ENCODE measurements at regions not wholly inside any gene's neighbourhood (a gene's known extent, or its start where the extent isn't known, plus 50 kb on each side); places are given as distances from the start of the nearest gene placed in this dataset.

GRCh38 chr2:82852787-82853186, 1606.3 kb downstream of the SUCLG1 start:
- Histone ChIP-seq H3K9me3 (ENCODE audit: control insufficient read depth in 2 of 2, insufficient read depth in 1 of 2, low read depth in 1 of 2, low read length in 1 of 2) (no peaks in the 10 kb centered on the region), H3K27ac (ENCODE audit: low read depth in 2 of 2, low read length in 1 of 2) (no peak overlapping the region), H3K4me3 (ENCODE audit: low read depth in 1 of 2, low read length in 2 of 2) (no peak overlapping the region), H3K27me3 (ENCODE audit: control insufficient read depth in 1 of 2, insufficient read depth in 2 of 2, low read length in 2 of 2) (no peaks in the 10 kb centered on the region), H3K4me1 (ENCODE audit: control insufficient read depth in 2 of 2, insufficient read depth in 2 of 2, low read length in 1 of 2) (no peaks in the 10 kb centered on the region), H3K36me3 (ENCODE audit: control insufficient read depth in 2 of 2, insufficient read depth in 2 of 2, low read length in 1 of 2) (no peaks in the 10 kb centered on the region)
- WGBS, 2 donors, result 63 to 73% methylated on average over 3 of the region's 3 CpGs

- no peaks in the 10 kb centered on the region for H3K36me3 ChIP-seq (ENCODE audit: control insufficient read depth in 2 of 2, insufficient read depth in 2 of 2, low read length in 1 of 2)
- no peaks in the 10 kb centered on the region for H3K9me3 ChIP-seq (ENCODE audit: control insufficient read depth in 2 of 2, insufficient read depth in 1 of 2, low read depth in 1 of 2, low read length in 1 of 2)
- 85 to 89% methylated on average over 10 of the region's 10 CpGs for WGBS, 2 donors
- H3K4me3 ChIP-seq (ENCODE audit: low read depth in 1 of 2, low read length in 2 of 2), result no peak overlapping the region
- no peaks in the 10 kb centered on the region for H3K4me1 ChIP-seq (ENCODE audit: control insufficient read depth in 2 of 2, insufficient read depth in 2 of 2, low read length in 1 of 2)
- no peaks in the 10 kb centered on the region for H3K27me3 ChIP-seq (ENCODE audit: control insufficient read depth in 1 of 2, insufficient read depth in 2 of 2, low read length in 2 of 2)
- H3K27ac ChIP-seq (ENCODE audit: low read depth in 2 of 2, low read length in 1 of 2), result no peak overlapping the region
Measured at GRCh38 chr2:82848285-82848684, 1610.8 kb downstream of the SUCLG1 start.

- Histone ChIP-seq H3K27me3 (ENCODE audit: control insufficient read depth in 1 of 2, insufficient read depth in 2 of 2, low read length in 2 of 2) (no peaks in the 10 kb centered on the region), H3K27ac (ENCODE audit: low read depth in 2 of 2, low read length in 1 of 2) (no peak overlapping the region), H3K9me3 (ENCODE audit: control insufficient read depth in 2 of 2, insufficient read depth in 1 of 2, low read depth in 1 of 2, low read length in 1 of 2) (no peaks in the 10 kb centered on the region), H3K4me3 (ENCODE audit: low read depth in 1 of 2, low read length in 2 of 2) (no peak overlapping the region), H3K36me3 (ENCODE audit: control insufficient read depth in 2 of 2, insufficient read depth in 2 of 2, low read length in 1 of 2) (no peaks in the 10 kb centered on the region), H3K4me1 (ENCODE audit: control insufficient read depth in 2 of 2, insufficient read depth in 2 of 2, low read length in 1 of 2) (no peaks in the 10 kb centered on the region)
- WGBS, 2 donors, result 80 to 82% methylated on average over 4 of the region's 4 CpGs
Measured at GRCh38 chr2:82839036-82839435, 1620.0 kb downstream of the SUCLG1 start.

GRCh38 chr2:82837588-82838304, 1621.3 kb downstream of the SUCLG1 start:
- Histone ChIP-seq H3K27ac (ENCODE audit: low read depth in 2 of 2, low read length in 1 of 2) (no peak overlapping the region), H3K9me3 (ENCODE audit: control insufficient read depth in 2 of 2, insufficient read depth in 1 of 2, low read depth in 1 of 2, low read length in 1 of 2) (no peaks in the 10 kb centered on the region), H3K27me3 (ENCODE audit: control insufficient read depth in 1 of 2, insufficient read depth in 2 of 2, low read length in 2 of 2) (no peaks in the 10 kb centered on the region), H3K4me1 (ENCODE audit: control insufficient read depth in 2 of 2, insufficient read depth in 2 of 2, low read length in 1 of 2) (no peaks in the 10 kb centered on the region), H3K36me3 (ENCODE audit: control insufficient read depth in 2 of 2, insufficient read depth in 2 of 2, low read length in 1 of 2) (no peaks in the 10 kb centered on the region), H3K4me3 (ENCODE audit: low read depth in 1 of 2, low read length in 2 of 2) (no peak overlapping the region)
- WGBS, 2 donors, result 82 to 83% methylated on average over 3 of the region's 3 CpGs

- 78 to 81% methylated on average over 1 of the region's 1 CpG for WGBS, 2 donors
- H3K4me1 ChIP-seq (ENCODE audit: control insufficient read depth in 2 of 2, insufficient read depth in 2 of 2, low read length in 1 of 2), result no peaks in the 10 kb centered on the region
- no peaks in the 10 kb centered on the region for H3K9me3 ChIP-seq (ENCODE audit: control insufficient read depth in 2 of 2, insufficient read depth in 1 of 2, low read depth in 1 of 2, low read length in 1 of 2)
- H3K27ac ChIP-seq (ENCODE audit: low read depth in 2 of 2, low read length in 1 of 2), result no peak overlapping the region
- no peak overlapping the region for H3K4me3 ChIP-seq (ENCODE audit: low read depth in 1 of 2, low read length in 2 of 2)
- no peaks in the 10 kb centered on the region for H3K36me3 ChIP-seq (ENCODE audit: control insufficient read depth in 2 of 2, insufficient read depth in 2 of 2, low read length in 1 of 2)
- no peaks in the 10 kb centered on the region for H3K27me3 ChIP-seq (ENCODE audit: control insufficient read depth in 1 of 2, insufficient read depth in 2 of 2, low read length in 2 of 2)
Measured at GRCh38 chr2:82834893-82835292, 1624.2 kb downstream of the SUCLG1 start.

- Histone ChIP-seq H3K36me3 (ENCODE audit: control insufficient read depth in 2 of 2, insufficient read depth in 2 of 2, low read length in 1 of 2) (no peaks in the 10 kb centered on the region), H3K9me3 (ENCODE audit: control insufficient read depth in 2 of 2, insufficient read depth in 1 of 2, low read depth in 1 of 2, low read length in 1 of 2) (no peaks in the 10 kb centered on the region), H3K27ac (ENCODE audit: low read depth in 2 of 2, low read length in 1 of 2) (no peak overlapping the region), H3K4me1 (ENCODE audit: control insufficient read depth in 2 of 2, insufficient read depth in 2 of 2, low read length in 1 of 2) (no peaks in the 10 kb centered on the region), H3K4me3 (ENCODE audit: low read depth in 1 of 2, low read length in 2 of 2) (no peak overlapping the region), H3K27me3 (ENCODE audit: control insufficient read depth in 1 of 2, insufficient read depth in 2 of 2, low read length in 2 of 2) (no peaks in the 10 kb centered on the region)
- 92 to 94% methylated on average over 2 of the region's 2 CpGs for WGBS, 2 donors
Measured at GRCh38 chr2:82827426-82827825, 1631.7 kb downstream of the SUCLG1 start.

- no peaks in the 10 kb centered on the region for H3K4me1 ChIP-seq (ENCODE audit: control insufficient read depth in 2 of 2, insufficient read depth in 2 of 2, low read length in 1 of 2)
- no peaks in the 10 kb centered on the region for H3K36me3 ChIP-seq (ENCODE audit: control insufficient read depth in 2 of 2, insufficient read depth in 2 of 2, low read length in 1 of 2)
- no peaks in the 10 kb centered on the region for H3K9me3 ChIP-seq (ENCODE audit: control insufficient read depth in 2 of 2, insufficient read depth in 1 of 2, low read depth in 1 of 2, low read length in 1 of 2)
- 71 to 84% methylated on average over 2 of the region's 2 CpGs for WGBS, 2 donors
- no peaks in the 10 kb centered on the region for H3K27me3 ChIP-seq (ENCODE audit: control insufficient read depth in 1 of 2, insufficient read depth in 2 of 2, low read length in 2 of 2)
- H3K27ac ChIP-seq (ENCODE audit: low read depth in 2 of 2, low read length in 1 of 2), result no peak overlapping the region
- H3K4me3 ChIP-seq (ENCODE audit: low read depth in 1 of 2, low read length in 2 of 2), result no peak overlapping the region
Measured at GRCh38 chr2:82826437-82826836, 1632.6 kb downstream of the SUCLG1 start.

GRCh38 chr2:82825410-82826090, 1633.5 kb downstream of the SUCLG1 start:
- H3K4me1 ChIP-seq (ENCODE audit: control insufficient read depth in 2 of 2, insufficient read depth in 2 of 2, low read length in 1 of 2), result no peaks in the 10 kb centered on the region
- no peaks in the 10 kb centered on the region for H3K36me3 ChIP-seq (ENCODE audit: control insufficient read depth in 2 of 2, insufficient read depth in 2 of 2, low read length in 1 of 2)
- H3K4me3 ChIP-seq (ENCODE audit: low read depth in 1 of 2, low read length in 2 of 2), result no peak overlapping the region
- no peaks in the 10 kb centered on the region for H3K9me3 ChIP-seq (ENCODE audit: control insufficient read depth in 2 of 2, insufficient read depth in 1 of 2, low read depth in 1 of 2, low read length in 1 of 2)
- H3K27ac ChIP-seq (ENCODE audit: low read depth in 2 of 2, low read length in 1 of 2), result no peak overlapping the region
- 85% methylated on average over 8 of the region's 8 CpGs for WGBS, 2 donors
- H3K27me3 ChIP-seq (ENCODE audit: control insufficient read depth in 1 of 2, insufficient read depth in 2 of 2, low read length in 2 of 2), result no peaks in the 10 kb centered on the region

- 80 to 85% methylated on average over 1 of the region's 1 CpG for WGBS, 2 donors
- Histone ChIP-seq H3K9me3 (ENCODE audit: control insufficient read depth in 2 of 2, insufficient read depth in 1 of 2, low read depth in 1 of 2, low read length in 1 of 2) (no peaks in the 10 kb centered on the region), H3K4me3 (ENCODE audit: low read depth in 1 of 2, low read length in 2 of 2) (no peak overlapping the region), H3K27me3 (ENCODE audit: control insufficient read depth in 1 of 2, insufficient read depth in 2 of 2, low read length in 2 of 2) (no peaks in the 10 kb centered on the region), H3K4me1 (ENCODE audit: control insufficient read depth in 2 of 2, insufficient read depth in 2 of 2, low read length in 1 of 2) (no peaks in the 10 kb centered on the region), H3K36me3 (ENCODE audit: control insufficient read depth in 2 of 2, insufficient read depth in 2 of 2, low read length in 1 of 2) (no peaks in the 10 kb centered on the region), H3K27ac (ENCODE audit: low read depth in 2 of 2, low read length in 1 of 2) (no peak overlapping the region)
Measured at GRCh38 chr2:82823892-82824291, 1635.2 kb downstream of the SUCLG1 start.

GRCh38 chr2:82819951-82820350, 1639.1 kb downstream of the SUCLG1 start:
- Histone ChIP-seq H3K36me3 (ENCODE audit: control insufficient read depth in 2 of 2, insufficient read depth in 2 of 2, low read length in 1 of 2) (no peaks in the 10 kb centered on the region), H3K9me3 (ENCODE audit: control insufficient read depth in 2 of 2, insufficient read depth in 1 of 2, low read depth in 1 of 2, low read length in 1 of 2) (no peaks in the 10 kb centered on the region), H3K4me1 (ENCODE audit: control insufficient read depth in 2 of 2, insufficient read depth in 2 of 2, low read length in 1 of 2) (no peaks in the 10 kb centered on the region), H3K4me3 (ENCODE audit: low read depth in 1 of 2, low read length in 2 of 2) (no peak overlapping the region), H3K27me3 (ENCODE audit: control insufficient read depth in 1 of 2, insufficient read depth in 2 of 2, low read length in 2 of 2) (no peaks in the 10 kb centered on the region), H3K27ac (ENCODE audit: low read depth in 2 of 2, low read length in 1 of 2) (no peak overlapping the region)
- 92% methylated on average over 10 of the region's 10 CpGs for WGBS, 2 donors

All from esophagus (tissue), 2 donors.